MM.1S (cell line): ENCODE measurements at regions not wholly inside any gene's neighbourhood (a gene's known extent, or its start where the extent isn't known, plus 50 kb on each side); places are given as distances from the start of the nearest gene placed in this dataset.

ENCODE experiments used
- DNase-seq: peaks from one replicate; pipeline ENCODE4 v3.0.0-alpha.2; 2015
- H2AFZ ChIP-seq: fragments of 300-600 bp; sonication (generic); 2 replicates; pipeline ENCODE4 v1.6.0; 2016; ENCODE audit warnings: antibody characterized with exemption, low read length
- H3F3A ChIP-seq: fragments of 300-600 bp; sonication (generic); 2 replicates; pipeline ENCODE4 v1.6.1; 2016; ENCODE audit warnings: mild to moderate bottlenecking, antibody characterized with exemption, low read length, moderate library complexity, mixed read lengths; ENCODE audit not compliant: insufficient read depth
- H3K27ac ChIP-seq: fragments of 300-600 bp; sonication (generic); 2 replicates; pipeline ENCODE4 v1.5.1; 2016; ENCODE audit warnings: mild to moderate bottlenecking, low read length
- H3K27me3 ChIP-seq: fragments of 300-600 bp; sonication (generic); replicated peaks from 2 replicates; pipeline ENCODE4 v1.6.0; 2016; ENCODE audit warnings: low read length; ENCODE audit not compliant: insufficient read depth
- H3K36me3 ChIP-seq: fragments of 300-600 bp; sonication (generic); replicated peaks from 2 replicates; pipeline ENCODE4 v1.6.1; 2016; ENCODE audit warnings: mild to moderate bottlenecking, low read length, mixed read lengths; ENCODE audit not compliant: insufficient read depth
- H3K4me1 ChIP-seq: fragments of 300-600 bp; sonication (generic); 2 replicates; pipeline ENCODE4 v1.6.1; 2016; ENCODE audit warnings: low read length, mixed read lengths
- H3K4me2 ChIP-seq: fragments of 300-600 bp; sonication (generic); 2 replicates; pipeline ENCODE4 v1.6.0; 2016; ENCODE audit warnings: low read depth, low read length
- H3K4me3 ChIP-seq: fragments of 300-600 bp; sonication (generic); 2 replicates; pipeline ENCODE4 v1.5.1; 2016; ENCODE audit warnings: low read length, mixed read lengths
- H3K79me2 ChIP-seq: fragments of 300-600 bp; sonication (generic); 2 replicates; pipeline ENCODE4 v1.6.1; 2016; ENCODE audit warnings: mixed run types, low read length, mixed read lengths
- H3K9ac ChIP-seq: fragments of 300-600 bp; sonication (generic); 2 replicates; pipeline ENCODE4 v1.6.1; 2016; ENCODE audit warnings: low read length, mixed read lengths
- H3K9me2 ChIP-seq: fragments of 300-600 bp; sonication (generic); replicated peaks from 2 replicates; pipeline ENCODE4 v1.6.1; 2016; ENCODE audit warnings: mild to moderate bottlenecking, low read length, mixed read lengths; ENCODE audit not compliant: insufficient read depth
- H3K9me3 ChIP-seq: fragments of 300-600 bp; sonication (generic); replicated peaks from 2 replicates; pipeline ENCODE4 v1.6.1; 2016; ENCODE audit warnings: mild to moderate bottlenecking, low read length, mixed read lengths; ENCODE audit not compliant: insufficient read depth
- H4K20me1 ChIP-seq: fragments of 300-600 bp; sonication (generic); 2 replicates; pipeline ENCODE4 v1.6.1; 2016; ENCODE audit warnings: mild to moderate bottlenecking, low read length, moderate library complexity, mixed read lengths; ENCODE audit not compliant: insufficient read depth
- CTCF ChIP-seq: fragments of 300-600 bp; sonication (generic); IDR thresholded peaks from 2 replicates; pipeline ENCODE4 v1.5.1; 2016; ENCODE audit warnings: antibody characterized with exemption, low read length, mixed read lengths
- EZH2 ChIP-seq: fragments of 300-600 bp; sonication (generic); optimal IDR thresholded peaks from 2 replicates; pipeline ENCODE3; 2017; ENCODE audit warnings: low read depth, mild to moderate bottlenecking, antibody characterized with exemption, low read length, mixed read lengths
- EZH2phosphoT487 ChIP-seq: fragments of 300-600 bp; sonication (generic); IDR thresholded peaks from 2 replicates; pipeline ENCODE4 v1.6.1; 2018; ENCODE audit warnings: antibody characterized with exemption, low read length

- H2AFZ ChIP-seq: no peak overlapping the region
- no peaks in the 10 kb centered on the region for H3K27me3 ChIP-seq
- no peak for DNase-seq
Measured at GRCh38 chr5:166185185-166185584, 2106.3 kb upstream of the WWC1 start.

GRCh38 chr5:166188501-166189325 is 2102.7 kb upstream of the WWC1 start:
- H3K36me3 ChIP-seq: no peaks in the 10 kb centered on the region
- no peak overlapping the region for H3K27ac ChIP-seq
- H3K9me2 ChIP-seq: no peaks in the 10 kb centered on the region
- no peak overlapping the region for H3K4me3 ChIP-seq
- H3F3A ChIP-seq: no peaks in the 10 kb centered on the region
- no peak overlapping the region for H2AFZ ChIP-seq
- no peak overlapping the region for H3K9ac ChIP-seq
- no peak for DNase-seq
- H3K27me3 ChIP-seq: no peaks in the 10 kb centered on the region
- no peak overlapping the region for H3K4me2 ChIP-seq
- TF ChIP-seq EZH2: no peak
- TF ChIP-seq CTCF: no peak
- TF ChIP-seq EZH2phosphoT487: no peak
- no peaks in the 10 kb centered on the region for H4K20me1 ChIP-seq
- no peaks in the 10 kb centered on the region for H3K9me3 ChIP-seq
- H3K79me2 ChIP-seq: no peaks in the 10 kb centered on the region
- no peaks in the 10 kb centered on the region for H3K4me1 ChIP-seq

More at GRCh38 chr5:166185185-166185584, 2106.3 kb upstream of the WWC1 start:
- Histone ChIP-seq H3K79me2 (no peaks in the 10 kb centered on the region), H3K4me3 (no peak overlapping the region), H3K9ac (no peak overlapping the region), H3K9me3 (no peaks in the 10 kb centered on the region), H4K20me1 (no peaks in the 10 kb centered on the region), H3K4me2 (no peak overlapping the region), H3K9me2 (no peaks in the 10 kb centered on the region), H3K27ac (no peak overlapping the region), H3K36me3 (no peaks in the 10 kb centered on the region), H3K4me1 (no peaks in the 10 kb centered on the region), H3F3A (no peaks in the 10 kb centered on the region)
- no peak for TF ChIP-seq EZH2
- no peak for TF ChIP-seq CTCF
- no peak for TF ChIP-seq EZH2phosphoT487

GRCh38 chr5:166192696-166193095 is 2098.7 kb upstream of the WWC1 start:
- H3K4me3 ChIP-seq: no peak overlapping the region
- H3F3A ChIP-seq: no peaks in the 10 kb centered on the region
- no peak overlapping the region for H3K9ac ChIP-seq
- no peak overlapping the region for H3K4me2 ChIP-seq
- no peaks in the 10 kb centered on the region for H4K20me1 ChIP-seq
- no peaks in the 10 kb centered on the region for H3K9me2 ChIP-seq
- H3K36me3 ChIP-seq: no peaks in the 10 kb centered on the region
- H3K79me2 ChIP-seq: no peaks in the 10 kb centered on the region
- H3K27me3 ChIP-seq: no peaks in the 10 kb centered on the region
- DNase-seq: no peak
- no peaks in the 10 kb centered on the region for H3K9me3 ChIP-seq
- H3K4me1 ChIP-seq: no peaks in the 10 kb centered on the region
- no peak overlapping the region for H2AFZ ChIP-seq
- no peak overlapping the region for H3K27ac ChIP-seq
- TF ChIP-seq EZH2: no peak
- no peak for TF ChIP-seq EZH2phosphoT487
- TF ChIP-seq CTCF: no peak
